ENCODE measurements at regions not wholly inside any gene's neighbourhood (a gene's known extent, or its start where the extent isn't known, plus 50 kb on each side); places are given as distances from the start of the nearest gene placed in this dataset.

GRCh38 chr2:121037480-121037879 lies 247.5 kb downstream of the TFCP2L1 start:
- no peak for DNase-seq

GRCh38 chr2:121038031-121038430 lies 247.0 kb downstream of the TFCP2L1 start:
- DNase-seq: no peak

DNA sequence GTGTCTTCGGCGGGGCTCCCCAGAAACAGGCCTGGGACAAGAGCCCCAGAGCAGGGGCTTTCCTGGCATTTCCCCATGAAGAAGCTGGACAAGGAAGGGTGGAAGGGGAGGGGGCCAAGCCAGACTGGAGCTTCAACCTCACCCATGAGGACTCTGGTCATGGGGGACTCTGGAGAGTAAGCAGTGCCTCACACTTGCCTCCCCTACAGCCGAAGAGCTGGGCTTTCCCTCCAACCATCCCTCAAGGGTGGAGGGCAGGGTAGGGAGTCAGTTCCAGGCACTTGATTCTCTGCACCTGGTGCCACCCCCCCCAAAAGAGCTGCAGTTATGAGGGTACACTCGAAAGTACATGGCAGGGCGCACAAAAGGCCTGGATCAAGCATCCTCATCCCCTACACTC lies 246.6 kb downstream of the TFCP2L1 start:
- no peak for DNase-seq

GRCh38 chr2:121038891-121039616 lies 245.9 kb downstream of the TFCP2L1 start:
- peak; percentile 19 for DNase-seq

DNA sequence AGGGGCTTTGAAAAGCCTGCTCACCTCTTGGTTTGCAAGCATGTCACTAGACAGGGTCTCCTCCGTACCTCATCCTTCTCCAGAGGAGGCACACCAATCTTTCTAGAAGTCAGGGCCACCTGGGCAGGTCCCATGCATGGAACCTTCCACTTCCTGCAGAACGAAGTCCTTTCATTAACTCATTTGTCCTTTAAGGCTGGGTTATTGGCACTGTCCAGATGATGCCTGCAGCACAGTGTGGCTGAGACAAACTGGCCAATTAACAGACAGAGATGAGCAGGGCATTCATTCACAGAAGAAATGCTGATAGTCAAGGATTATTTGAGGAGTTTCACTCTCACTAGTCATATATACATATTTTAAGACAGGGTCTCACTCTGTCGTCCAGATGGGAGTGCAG lies 245.3 kb downstream of the TFCP2L1 start:
- no peak for DNase-seq

GRCh38 chr2:121041516-121041915 lies 243.5 kb downstream of the TFCP2L1 start:
- DNase-seq: no peak

GRCh38 chr2:121043061-121043826 lies 241.8 kb downstream of the TFCP2L1 start:
- DNase-seq: no peak

DNA sequence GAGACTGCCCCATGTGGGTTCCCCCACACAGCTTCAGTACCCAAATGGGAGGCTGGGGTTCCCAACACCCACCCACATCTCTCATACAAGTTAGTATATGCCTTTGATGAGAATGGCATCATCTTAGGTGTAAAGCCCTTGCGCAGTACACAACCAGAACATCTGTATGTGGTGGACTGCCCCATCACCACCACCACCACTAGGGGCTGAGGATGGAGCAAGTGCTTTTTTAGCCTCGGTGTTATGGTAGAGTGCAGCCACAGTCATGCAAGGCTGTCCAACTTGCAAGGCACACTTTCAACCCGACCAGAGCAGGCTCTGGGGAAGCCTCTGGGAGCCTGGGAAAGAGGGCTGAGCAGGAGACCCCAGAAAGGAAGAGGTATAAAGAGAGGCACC lies 241.2 kb downstream of the TFCP2L1 start:
- no peak for DNase-seq

GRCh38 chr2:121044412-121044811 lies 240.6 kb downstream of the TFCP2L1 start:
- DNase-seq: no peak

- no peak for DNase-seq
These were observed 239.8 kb downstream of the TFCP2L1 start for GRCh38 chr2:121045245-121045644.

DNA sequence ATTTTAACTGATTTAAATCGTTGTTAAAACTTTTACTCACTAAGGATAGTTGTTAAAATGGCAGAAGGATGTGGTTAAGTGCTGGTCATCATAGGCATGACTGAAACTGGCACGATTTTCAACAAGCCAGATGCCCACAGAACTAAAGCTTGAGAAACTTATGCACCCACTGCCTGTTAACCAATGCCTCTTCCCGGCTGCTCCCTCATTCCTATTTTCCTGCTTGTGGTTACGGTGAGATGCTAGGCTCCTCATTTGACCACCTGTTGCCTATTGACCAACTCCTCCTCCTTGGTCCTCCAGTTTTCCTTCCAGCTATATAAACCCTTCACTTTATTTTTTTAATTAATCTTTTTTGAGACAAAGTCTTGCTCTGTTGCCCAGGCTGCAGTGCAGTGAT lies 238.7 kb downstream of the TFCP2L1 start:
- DNase-seq: no peak

DNA sequence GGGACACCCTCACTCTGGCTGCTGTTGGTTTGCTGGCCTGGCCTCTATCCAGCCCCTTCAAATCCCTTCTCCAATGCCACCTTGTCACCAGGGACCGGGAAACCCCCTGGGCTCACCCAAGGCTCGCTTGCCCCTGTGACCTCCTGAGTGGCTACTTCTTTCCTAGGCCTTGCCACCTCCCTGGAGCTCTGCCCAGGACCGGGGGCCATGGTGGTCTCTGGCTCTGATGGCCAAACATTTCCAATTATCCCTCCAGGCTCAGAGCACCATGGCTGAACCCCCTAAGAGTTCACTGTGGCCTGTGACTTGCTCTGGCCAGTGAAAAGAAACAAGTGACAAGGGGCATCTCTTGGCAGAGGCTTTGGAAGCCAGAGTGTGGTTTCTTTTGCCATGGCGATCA lies 237.6 kb downstream of the TFCP2L1 start:
- DNase-seq: no peak

DNA sequence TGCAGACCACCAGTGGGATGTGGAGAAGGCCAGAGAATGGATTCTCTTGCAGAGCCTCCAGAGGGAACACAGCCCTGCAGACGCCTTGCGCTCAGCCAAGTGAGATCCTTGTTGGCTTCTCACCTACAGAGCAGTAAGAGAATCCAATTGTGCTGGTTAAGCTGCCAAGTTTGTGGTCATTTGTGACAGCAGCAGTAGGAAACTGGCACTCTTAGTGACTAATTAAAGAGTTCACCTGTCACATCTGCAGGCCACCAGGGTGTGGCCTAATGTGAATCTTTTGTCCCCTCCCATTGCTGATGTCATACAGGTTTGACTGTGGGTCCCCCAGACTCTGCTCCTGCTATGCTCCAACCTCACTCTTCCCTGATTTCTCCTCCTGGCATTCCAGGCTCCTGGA lies 235.9 kb downstream of the TFCP2L1 start:
- DNase-seq: no peak

GRCh38 chr2:121049950-121050585 lies 234.9 kb downstream of the TFCP2L1 start:
- no peak for DNase-seq

GRCh38 chr2:121051311-121051710 lies 233.7 kb downstream of the TFCP2L1 start:
- no peak for DNase-seq

- DNase-seq: no peak
These were observed 233.0 kb downstream of the TFCP2L1 start for GRCh38 chr2:121052023-121052422.

- no peak for DNase-seq
These were observed 232.5 kb downstream of the TFCP2L1 start for GRCh38 chr2:121052521-121052920.

DNA sequence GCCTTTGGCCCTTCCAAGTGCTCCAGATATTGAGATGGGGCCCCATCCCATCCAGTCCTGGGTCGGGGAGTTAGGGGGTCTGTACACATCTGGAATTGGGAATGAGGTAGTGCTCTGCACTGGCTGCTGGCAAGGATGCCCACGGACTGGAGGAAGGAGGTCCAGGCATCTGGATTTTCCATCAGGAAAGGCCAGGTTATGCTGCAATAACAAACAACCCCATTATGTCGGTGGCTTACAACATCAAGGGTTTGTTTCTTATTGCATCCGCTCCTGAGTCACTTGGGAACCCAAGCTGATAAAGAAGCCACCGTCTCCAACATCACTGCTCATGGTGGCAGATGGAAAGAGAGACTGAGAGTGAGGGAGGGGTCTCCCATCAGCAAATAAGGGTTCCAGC lies 229.9 kb downstream of the TFCP2L1 start:
- no peak for DNase-seq

DNA sequence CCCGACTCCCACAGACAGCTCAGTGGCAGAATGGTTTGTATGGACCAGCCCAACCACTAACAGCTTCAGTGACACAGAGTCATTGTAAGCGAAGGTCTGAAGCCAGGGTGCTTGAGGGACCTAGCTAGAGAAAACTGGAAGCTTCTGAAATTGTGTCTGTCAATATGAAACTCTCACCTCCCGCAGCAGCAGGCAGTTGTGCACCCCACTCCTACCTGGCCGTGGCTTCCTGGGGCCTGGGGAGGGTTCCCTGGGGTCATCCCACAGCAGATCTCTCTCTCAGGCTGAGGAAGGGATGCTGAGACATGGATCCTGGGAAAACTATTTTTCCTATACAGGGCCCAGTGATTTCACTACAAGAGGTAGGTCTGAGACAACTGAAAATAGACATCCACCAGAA lies 229.5 kb downstream of the TFCP2L1 start:
- no peak for DNase-seq

DNA sequence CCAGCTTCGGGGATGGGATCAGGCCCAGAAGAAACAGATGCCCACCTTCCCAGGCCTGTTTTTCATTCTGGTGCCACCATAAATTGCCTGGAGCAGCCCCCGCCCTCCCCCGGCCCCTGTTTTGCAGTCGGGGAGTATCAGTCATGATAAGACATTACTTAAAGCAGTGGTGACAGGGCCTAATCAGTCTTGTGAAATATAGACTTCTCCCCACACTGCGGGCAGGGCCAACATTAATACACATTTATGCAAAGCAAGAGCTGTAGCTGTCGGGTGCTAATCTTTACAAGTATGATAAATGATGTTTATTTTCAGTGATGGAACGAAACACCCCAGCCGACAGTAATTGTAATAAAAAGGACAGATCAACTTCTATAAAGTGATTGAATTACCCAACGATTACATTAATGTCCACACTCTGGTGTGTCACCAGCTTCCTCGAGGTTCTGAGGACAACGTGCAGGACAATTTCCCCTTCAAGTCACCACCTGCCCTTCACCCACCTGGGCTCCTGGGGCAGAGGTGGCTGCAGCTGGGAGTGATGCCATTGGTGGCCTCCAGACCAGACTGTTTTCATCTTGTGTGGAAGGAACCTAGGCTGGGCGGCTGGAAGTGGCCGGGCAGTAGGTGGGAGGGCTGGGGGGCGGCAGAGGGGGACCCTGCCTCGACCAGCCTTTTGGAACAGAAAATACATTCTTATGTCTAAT lies 226.0 kb downstream of the TFCP2L1 start:
- DNase-seq: no peak

GRCh38 chr2:121059651-121060649 lies 225.1 kb downstream of the TFCP2L1 start:
- DNase-seq: no peak

DNA sequence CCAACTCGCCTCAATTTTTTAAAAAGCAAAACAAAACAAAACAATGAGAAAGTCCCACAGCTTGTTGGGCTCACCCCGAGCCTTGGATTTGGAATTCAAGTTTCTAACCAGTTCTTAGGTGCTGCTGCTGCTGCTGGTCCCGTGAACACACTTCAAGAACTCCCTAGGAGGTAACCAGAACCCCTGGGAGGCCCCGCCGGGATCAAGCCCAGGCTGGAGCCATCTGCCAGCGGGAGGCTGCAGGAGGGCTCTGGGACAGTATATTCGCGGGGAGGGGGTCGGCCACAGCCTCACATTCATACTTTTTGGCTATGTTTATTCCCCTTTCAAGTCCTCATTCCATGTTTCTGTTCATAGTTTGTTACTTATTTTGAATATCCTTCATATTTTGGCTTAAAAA lies 223.4 kb downstream of the TFCP2L1 start:
- DNase-seq: no peak
